GM12878 (cell line): ENCODE measurements at regions not wholly inside any gene's neighbourhood (a gene's known extent, or its start where the extent isn't known, plus 50 kb on each side); places are given as distances from the start of the nearest gene placed in this dataset. TPM values are rescaled to one million over a fixed set of nuclear protein-coding genes. Genes with fewer than 3 reads are reported as not detected.

Source experiments
- CBX5 ChIP-seq: sonication (generic); IDR thresholded peaks from 2 replicates; pipeline ENCODE4 v1.6.1; 2016; ENCODE audit warnings: low read depth, moderate library complexity, mild to moderate bottlenecking, inconsistent platforms
- CEBPB ChIP-seq, 2 experiments: fragments of 150-350 bp in 1 of 2; IDR thresholded peaks; 2 replicates each; pipeline ENCODE4 v1.6.1; 2012 to 2014; ENCODE audit warnings: low read depth in 2 of 2, low read length in 2 of 2, borderline replicate concordance in 1 of 2, inconsistent platforms in 1 of 2
- CTCF ChIP-seq, 3 experiments: IDR thresholded peaks in 2 of 3; conservative IDR thresholded peaks in 1 of 3; 2 replicates each; pipeline ENCODE4 v1.5.1; 2011; ENCODE audit warnings: low read depth in 3 of 3, low read length in 3 of 3, mild to moderate bottlenecking in 3 of 3, control low read depth in 2 of 3, moderate library complexity in 2 of 3, inconsistent platforms in 1 of 3, mixed read lengths in 1 of 3; ENCODE audit not compliant: control insufficient read depth in 2 of 3, insufficient read depth in 1 of 3; ENCODE audit errors: extremely low read depth in 1 of 3
- FOS ChIP-seq: IDR thresholded peaks from 3 replicates; pipeline ENCODE4 v1.6.1; 2011; ENCODE audit warnings: borderline replicate concordance; ENCODE audit not compliant: insufficient read length; ENCODE audit errors: extremely low read depth
- HDAC6 ChIP-seq: fragments of 200-600 bp; sonication (generic); IDR thresholded peaks from one replicate; pipeline ENCODE4 v1.8.0; 2017; ENCODE audit warnings: antibody characterized with exemption; ENCODE audit not compliant: unreplicated experiment
- MAX ChIP-seq: IDR thresholded peaks from 2 replicates; pipeline ENCODE4 v1.6.1; 2012; ENCODE audit warnings: low read depth, low read length, improper control_type of control experiment
- NFIC ChIP-seq: IDR thresholded peaks from 2 replicates; pipeline ENCODE4 v1.6.1; 2012; ENCODE audit warnings: low read depth, mild to moderate bottlenecking, inconsistent platforms, low read length, moderate library complexity
- ZBTB4 ChIP-seq: fragments of 450-650 bp; formaldehyde crosslinking; IDR thresholded peaks from 2 replicates; pipeline ENCODE4 v1.4.0; 2022; ENCODE audit warnings: mild to moderate bottlenecking, moderate library complexity
- ZZZ3 ChIP-seq: IDR thresholded peaks from 2 replicates; pipeline ENCODE4 v1.6.1; 2011; ENCODE audit warnings: low read depth; ENCODE audit not compliant: control insufficient read depth, insufficient read length
- microRNA counts: library from miRNA; unstranded; fragments of <30 nt; microRNA quantifications from one replicate; lab custom pipeline; 2016
- microRNA-seq: library from miRNA; unstranded; fragments of <30 nt; microRNA quantifications from one replicate; pipeline ENCODE4, GENCODE V29; 2018
- small RNA-seq: library from RNA; depleted of rRNA; stranded (forward); fragments of <200 nt; gene quantifications from one replicate; pipeline ENCODE3, GENCODE V24; 2014

- TF ChIP-seq MAX = no peak
- TF ChIP-seq NFIC = no peak
- no peak for TF ChIP-seq HDAC6
- no peak for TF ChIP-seq CTCF (IDR thresholded peaks at IDR 0.05 in 2 of 3, conservative IDR thresholded peaks at IDR 0.05 in 1 of 3; ENCODE audit: control insufficient read depth in 2 of 3, extremely low read depth in 1 of 3, insufficient read depth in 1 of 3, low read depth in 3 of 3, low read length in 3 of 3)
- no peak for TF ChIP-seq CEBPB (IDR thresholded peaks at IDR 0.05; ENCODE audit: borderline replicate concordance in 1 of 2, low read depth in 2 of 2, low read length in 2 of 2)
- TF ChIP-seq CBX5 = no peak
- TF ChIP-seq ZZZ3 = no peak
- no peak for TF ChIP-seq FOS
- no peak for TF ChIP-seq ZBTB4 (CRISPR knock-in tag)
Observed at GRCh38 chr1:34701326-34702060, 53.4 kb upstream of the GJB5 start (continued).

MicroRNA genes in the stretch of these regions (microRNA counts, 767-probe panel; counts per million panel counts)
- 55.3 counts per million for microRNA hsa-miR-552 (lab: Ali Mortazavi, UCI)

Small RNAs in the stretch of these regions (microRNA-seq; reads per million reads assigned to microRNA genes)
- not detected for gene MIR552

Small RNAs in the stretch of these regions (small RNA-seq; reads per million reads assigned to genes)
- gene MIR552 = not detected
